ENCODE measurements at regions not wholly inside any gene's neighbourhood (a gene's known extent, or its start where the extent isn't known, plus 50 kb on each side); places are given as distances from the start of the nearest gene placed in this dataset.
"Not testable (repeated sequence)": the region's sequence is repeated elsewhere in the genome, so short reads cannot be mapped to it uniquely, and the experiment has no call there.

- no peak for DNase-seq
Measured at GRCh38 chr19:33866696-33867095, 70.0 kb downstream of the KCTD15 start.

DNA sequence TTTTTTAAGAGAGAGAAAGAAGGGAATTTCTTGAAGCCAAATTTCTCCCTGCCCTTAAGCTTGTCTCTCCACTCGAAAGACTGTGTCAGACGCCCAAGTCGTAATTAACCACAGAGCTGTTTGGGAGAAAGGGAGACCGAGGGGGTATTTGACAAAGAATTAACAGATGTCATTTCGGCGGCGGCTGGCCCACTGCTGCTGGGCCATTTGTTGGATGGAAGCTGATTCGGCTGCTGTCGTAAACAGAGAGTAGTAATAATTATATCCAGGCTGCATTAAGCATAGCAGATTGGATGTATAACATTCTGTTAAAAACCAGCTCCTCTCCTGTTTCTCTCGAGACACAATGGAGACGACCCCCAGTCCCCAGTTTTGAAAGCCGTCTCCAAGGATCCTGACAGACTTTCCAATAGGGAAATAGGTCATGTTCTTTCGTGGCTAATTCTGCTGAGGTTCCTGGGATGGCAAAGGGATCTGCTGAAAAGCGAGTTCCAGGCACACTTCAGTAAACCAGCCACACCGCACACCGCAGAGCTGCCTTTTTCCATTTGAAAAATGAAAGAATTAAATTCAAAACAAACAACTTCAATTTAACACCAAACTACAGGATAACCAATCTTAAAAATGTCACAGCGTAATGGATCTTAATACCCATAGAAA, 71.5 kb downstream of the KCTD15 start:
- no peak for DNase-seq

DNA sequence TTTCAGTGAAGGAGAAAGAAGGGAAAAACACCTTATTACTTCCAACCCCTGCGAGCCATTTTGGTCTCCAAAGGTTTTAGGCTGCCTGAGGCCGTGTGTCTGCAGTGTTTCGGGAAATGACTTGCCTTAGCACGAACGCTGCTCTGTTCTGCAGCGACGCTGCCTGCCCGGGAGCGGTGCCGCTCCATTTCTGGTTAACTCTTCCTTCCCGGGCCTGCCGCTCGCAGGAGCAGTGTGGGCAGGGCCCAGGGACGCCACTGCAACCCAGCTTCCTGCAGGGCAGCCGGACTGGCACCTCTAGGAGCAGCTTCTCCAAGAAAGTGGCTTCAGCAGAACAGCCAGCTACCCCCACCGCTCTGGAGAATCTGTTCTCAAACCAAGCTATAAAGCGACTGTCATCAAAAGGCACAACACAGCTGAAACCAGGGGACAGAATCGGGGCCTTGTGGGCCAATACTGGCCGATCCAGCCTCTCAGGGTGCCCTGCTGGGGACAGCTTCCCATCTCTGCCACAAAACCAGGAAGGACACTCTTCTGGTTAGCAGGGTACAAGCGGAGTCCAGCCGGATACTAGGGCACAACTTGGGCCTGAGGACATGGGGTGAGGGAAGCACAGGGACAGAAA, 72.2 kb downstream of the KCTD15 start:
- DNase-seq, result no peak

GRCh38 chr19:33870298-33870932, 73.7 kb downstream of the KCTD15 start:
- DNase-seq, result not testable (repeated sequence)

- DNase-seq, result no peak
Measured at GRCh38 chr19:33871605-33872004, 74.9 kb downstream of the KCTD15 start.

DNA sequence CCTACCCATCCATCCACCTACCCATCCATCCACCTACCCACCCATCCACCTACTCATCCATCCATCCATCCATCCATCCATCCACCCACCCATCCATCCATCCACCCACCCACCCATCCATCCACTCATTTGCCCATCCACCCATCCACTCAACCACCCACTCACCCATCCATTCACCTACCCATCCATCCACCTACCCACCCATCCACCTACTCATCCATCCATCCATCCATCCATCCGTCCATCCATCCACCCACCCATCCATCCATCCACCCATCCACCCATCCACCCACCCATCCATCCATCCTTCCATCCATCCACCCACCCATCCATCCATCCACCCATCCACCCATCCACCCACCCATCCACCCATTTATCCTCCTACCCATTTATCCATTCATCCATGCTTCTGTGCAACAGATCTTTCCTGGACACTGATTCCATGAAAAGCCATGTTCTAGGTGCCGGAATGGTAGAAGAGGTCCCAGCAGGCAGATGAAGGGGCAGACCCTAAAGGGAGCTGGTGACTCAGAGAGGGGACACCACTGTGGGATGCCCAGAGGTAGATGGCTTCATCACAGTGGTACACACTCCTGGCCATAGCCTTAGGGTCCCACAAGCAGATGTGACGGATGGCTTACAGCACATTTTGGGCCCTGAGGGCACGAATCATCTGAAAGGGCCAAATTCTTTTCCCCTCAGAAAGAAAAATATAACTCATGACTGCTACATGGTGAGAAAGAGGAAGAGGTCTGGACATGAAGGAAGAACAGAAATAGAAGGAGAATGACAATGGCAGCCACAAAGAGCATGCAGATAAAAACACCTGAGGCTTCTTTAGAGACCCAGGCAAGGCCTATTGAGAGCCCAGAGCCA, 76.0 kb downstream of the KCTD15 start:
- DNase-seq, result no peak

- DNase-seq, result no peak
Measured at GRCh38 chr19:33875071-33875470, 78.4 kb downstream of the KCTD15 start.

- no peak for DNase-seq
Measured at GRCh38 chr19:33876192-33876591, 79.5 kb downstream of the KCTD15 start.

GRCh38 chr19:33878030-33878544, 81.4 kb downstream of the KCTD15 start:
- no peak for DNase-seq

DNA sequence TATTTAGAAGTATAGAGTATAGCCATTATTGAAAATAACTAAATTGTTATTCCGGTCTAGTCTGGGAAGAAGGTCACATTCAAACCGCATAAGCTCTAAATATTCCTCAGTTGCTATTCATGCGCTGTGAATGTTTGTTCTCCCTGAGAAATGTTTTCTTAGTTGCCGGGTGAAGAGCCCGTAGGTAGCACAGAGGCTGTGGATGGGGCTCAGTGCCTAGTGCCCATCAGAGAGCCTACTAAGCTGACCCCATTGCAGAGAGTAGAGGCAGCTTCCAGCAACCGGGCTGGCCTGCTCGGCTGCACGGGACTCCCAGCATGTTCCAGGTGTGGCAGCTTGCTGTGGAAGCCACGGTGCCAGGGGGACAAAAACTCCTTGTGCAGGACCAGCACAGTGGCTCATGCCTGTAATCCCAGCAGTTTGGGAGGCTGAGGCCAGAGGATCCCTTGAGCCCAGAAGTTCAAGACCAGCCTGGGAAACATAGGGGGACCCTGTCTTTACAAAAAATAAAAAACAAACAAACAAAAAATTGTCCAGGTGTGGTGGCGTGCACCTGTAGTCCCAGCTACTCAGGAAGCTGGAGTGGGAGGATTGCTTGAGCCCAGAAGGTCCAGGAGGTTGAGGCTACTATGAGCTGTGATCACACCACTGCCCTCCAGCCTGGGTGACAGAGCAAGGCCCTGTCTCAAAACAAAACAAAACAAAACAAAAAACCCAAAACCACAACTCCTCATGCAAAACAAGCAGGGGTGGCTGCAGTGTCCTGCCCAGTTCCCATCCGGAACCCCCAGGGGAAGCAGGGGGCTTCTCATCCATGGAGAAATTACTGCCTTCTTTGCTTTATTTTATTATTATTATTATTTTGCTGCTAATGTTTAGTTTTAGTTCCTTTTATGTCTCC, 82.5 kb downstream of the KCTD15 start:
- no peak for DNase-seq

GRCh38 chr19:33879818-33880575, 83.3 kb downstream of the KCTD15 start:
- DNase-seq, result no peak

DNA sequence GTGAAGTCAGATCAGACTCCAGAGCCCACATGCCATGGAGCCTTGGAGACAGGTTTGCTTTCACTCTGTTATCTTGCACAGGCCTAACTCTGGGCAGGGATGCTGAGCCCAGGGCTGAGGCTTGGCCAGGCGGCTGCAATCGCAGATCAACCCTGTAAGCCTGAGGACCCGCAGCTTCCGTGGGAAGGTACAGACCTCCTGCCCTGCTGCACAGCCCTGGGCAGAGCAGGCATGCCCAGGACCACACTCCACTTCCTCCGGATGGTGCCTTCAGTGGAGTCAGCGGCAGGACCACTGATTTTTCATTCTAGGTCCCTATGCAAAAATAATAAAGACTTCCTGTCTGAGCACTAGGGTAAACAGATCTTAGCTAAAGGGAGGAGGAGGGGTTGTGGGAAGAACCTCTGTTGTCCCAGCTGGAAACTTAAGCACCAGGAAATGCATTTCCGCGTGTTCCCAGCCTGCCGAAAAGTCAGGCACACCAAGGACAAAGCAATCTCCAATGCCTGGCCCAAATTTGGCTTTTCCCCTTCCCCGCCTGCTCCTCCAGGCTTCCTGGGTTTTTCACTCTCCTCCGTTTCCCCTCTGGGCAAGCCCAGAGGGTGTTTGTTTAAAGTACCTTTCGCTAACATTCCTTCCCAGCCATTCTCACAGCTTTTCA, 87.3 kb downstream of the KCTD15 start:
- DNase-seq, result no peak

DNA sequence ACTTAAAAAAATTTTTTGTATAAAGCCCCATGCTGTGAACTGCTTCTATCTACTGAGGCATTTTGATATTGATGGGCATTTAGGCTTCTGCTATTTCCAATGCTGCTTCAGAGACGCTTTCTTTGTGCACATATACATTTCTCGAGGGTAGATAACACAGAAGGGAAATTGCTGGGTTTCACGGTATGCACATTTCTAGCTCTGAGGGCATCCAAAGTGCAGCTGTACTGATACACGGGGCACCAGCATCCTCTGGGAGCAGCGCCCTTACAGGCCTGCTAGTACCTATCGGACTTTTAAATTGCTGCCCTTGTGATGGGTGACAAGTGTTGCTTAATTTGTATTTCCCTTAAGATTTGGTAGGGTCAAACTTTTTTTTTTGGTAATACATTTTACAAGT, 88.6 kb downstream of the KCTD15 start:
- no peak for DNase-seq

DNA sequence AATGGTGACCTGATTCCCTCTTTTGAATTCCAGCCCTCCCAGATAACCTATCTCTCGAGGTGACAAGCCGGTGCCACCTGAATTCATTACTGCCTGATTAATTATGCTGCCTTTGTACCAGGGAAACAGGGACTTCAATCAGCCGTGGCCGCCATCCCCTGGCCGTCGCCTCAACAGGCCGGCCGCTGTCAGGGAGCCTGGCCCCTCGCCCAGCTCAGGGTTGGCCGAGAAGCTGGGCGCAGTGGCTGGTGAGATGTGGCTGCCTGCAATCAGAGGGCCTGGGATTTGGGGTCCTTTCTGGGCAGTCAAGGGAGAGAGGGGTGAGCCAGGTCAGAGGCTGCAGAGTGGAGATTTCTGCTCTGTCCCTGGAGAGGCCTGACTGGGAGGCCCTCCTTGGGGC, 91.2 kb downstream of the KCTD15 start:
- no peak for DNase-seq

DNA sequence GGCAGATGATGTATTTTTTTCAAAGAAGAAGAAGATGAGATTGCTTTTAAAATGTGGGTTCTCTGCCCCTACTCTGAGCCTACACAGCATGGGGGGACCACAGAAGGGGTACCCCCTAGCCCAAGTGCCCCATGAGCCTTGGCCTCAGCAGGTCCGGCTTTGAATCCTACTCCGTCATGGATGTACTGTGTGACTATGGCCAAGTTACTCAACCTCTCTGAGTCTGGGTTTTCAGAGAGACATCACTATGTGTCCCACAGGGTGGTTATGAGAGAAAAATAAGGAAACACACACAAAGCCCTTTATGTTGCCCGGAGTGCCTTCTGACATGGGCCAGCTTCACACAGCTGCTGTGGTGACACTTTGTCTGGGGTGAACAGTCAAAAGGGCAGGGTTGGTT, 92.0 kb downstream of the KCTD15 start:
- no peak for DNase-seq

DNA sequence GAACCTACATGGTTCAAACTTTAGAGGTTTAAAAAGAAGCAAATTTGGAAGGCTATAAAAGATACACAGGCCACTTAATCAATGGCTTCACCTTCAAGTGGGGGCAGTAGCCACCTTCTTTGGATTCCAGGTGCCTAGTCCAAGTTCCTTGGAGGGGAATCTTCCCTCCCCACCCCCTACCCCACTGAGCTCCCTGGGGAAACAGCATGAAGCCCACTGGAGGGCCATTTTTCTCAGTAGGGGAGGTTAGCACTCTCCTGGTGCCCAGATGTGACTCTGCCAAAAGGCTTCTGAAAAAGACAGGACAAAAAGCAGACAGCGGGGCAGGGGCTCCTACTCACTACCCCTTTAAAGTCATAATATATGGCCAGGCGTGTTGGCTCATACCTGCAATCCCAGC, 93.9 kb downstream of the KCTD15 start:
- DNase-seq, result no peak

- DNase-seq, result no peak
Measured at GRCh38 chr19:33891773-33892172, 95.1 kb downstream of the KCTD15 start.

DNA sequence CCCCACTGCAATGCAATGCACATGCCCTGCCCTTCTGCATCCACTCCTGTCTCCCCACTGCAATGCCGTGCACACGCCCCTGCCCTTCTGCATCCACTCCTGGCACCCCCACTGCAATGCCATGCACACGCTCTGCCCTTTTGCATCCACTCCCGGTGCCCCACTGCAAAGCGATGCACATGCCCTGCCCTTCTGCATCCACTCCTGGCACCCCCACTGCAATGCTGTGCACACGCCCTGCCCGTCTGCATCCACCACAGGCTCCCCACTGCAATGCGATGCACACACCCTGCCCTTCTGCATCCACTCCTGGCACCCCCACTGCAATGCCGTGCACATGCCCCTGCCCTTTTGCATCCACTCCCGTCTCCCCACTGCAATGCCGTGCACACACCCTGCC, 98.1 kb downstream of the KCTD15 start:
- no peak for DNase-seq

DNA sequence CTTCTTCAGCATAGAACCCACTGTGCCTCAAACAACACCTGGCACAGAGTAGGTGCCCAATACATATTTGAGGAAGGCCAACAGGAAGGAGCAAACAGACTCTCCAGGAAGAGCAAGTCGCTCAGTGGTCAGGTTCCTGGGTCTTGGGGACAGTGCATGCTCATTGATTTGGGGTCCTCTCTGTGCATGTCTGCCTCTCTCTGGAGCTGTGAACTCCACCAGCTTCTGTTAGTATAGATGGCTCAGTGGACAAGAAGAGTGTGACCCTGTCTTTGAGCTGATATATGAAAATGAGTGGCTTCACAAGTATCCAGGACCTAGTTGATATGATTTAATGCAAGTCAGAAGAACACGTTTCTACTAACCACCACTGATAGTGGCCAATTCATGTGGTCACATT, 98.7 kb downstream of the KCTD15 start:
- no peak for DNase-seq

DNA sequence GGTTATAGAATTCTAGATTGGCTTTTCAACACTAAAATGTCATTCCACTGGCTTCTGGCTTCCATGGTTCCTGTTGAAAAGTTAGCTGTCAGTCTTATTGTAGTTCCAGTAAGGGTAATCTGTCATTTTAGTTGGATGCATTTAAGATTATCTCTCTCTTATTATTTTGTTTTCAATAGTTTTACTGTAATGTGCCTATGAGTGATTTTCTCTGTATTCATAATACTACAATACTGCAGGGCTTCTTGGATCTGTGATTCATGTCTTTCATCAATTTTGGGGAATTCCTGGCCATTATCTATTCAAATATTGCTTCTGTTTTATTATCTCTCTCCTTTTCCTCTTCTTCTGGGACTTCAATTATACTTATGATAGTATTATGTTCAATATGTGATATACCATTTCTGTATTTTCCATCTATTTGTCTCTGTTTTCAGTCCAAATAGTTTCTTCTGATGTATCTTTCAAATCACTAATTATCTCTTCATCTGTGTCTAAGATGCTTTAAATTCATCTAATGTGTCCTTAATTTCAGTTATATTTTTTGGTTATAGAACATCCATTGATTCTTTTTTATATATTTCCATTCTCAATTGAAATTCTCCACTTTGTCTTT, 101.5 kb downstream of the KCTD15 start:
- DNase-seq, result no peak
